ACHN (cell line): ENCODE measurements at regions not wholly inside any gene's neighbourhood (a gene's known extent, or its start where the extent isn't known, plus 50 kb on each side); places are given as distances from the start of the nearest gene placed in this dataset.
"Not testable (repeated sequence)": the region's sequence is repeated elsewhere in the genome, so short reads cannot be mapped to it uniquely, and the experiment has no call there.

Experiments used
- DNase-seq: peaks from one replicate; pipeline ENCODE4 v3.0.0-alpha.2; 2015
- in situ Hi-C: cut with HindIII; loops from 2 replicates; pipeline ENCODE4 v1.10.0; 2017; ENCODE audit warnings: low sequenced_read_pairs, low pct_ligation_motif_present, low pct_unique_long_range_greater_than_20kb

GRCh38 chr2:123768233-123768632, 256.9 kb upstream of the CNTNAP5 start:
- in situ Hi-C loops: no loop called here
- DNase-seq: no peak

- no peak for DNase-seq
- in situ Hi-C loops: no loop called here
Observed at GRCh38 chr2:123769001-123769400, 256.1 kb upstream of the CNTNAP5 start.

GRCh38 chr2:123770996-123771720, 253.9 kb upstream of the CNTNAP5 start:
- no peak for DNase-seq
- in situ Hi-C loops: no loop called here

- no peak for DNase-seq
- in situ Hi-C loops: no loop called here
Observed at GRCh38 chr2:123771928-123772632, 253.0 kb upstream of the CNTNAP5 start.

- in situ Hi-C loops: no loop called here
- no peak for DNase-seq
Observed at GRCh38 chr2:123777116-123777515, 248.0 kb upstream of the CNTNAP5 start.

GRCh38 chr2:123783164-123783563, 241.9 kb upstream of the CNTNAP5 start:
- DNase-seq: no peak
- in situ Hi-C loops: no loop called here

GRCh38 chr2:123785332-123785731, 239.8 kb upstream of the CNTNAP5 start:
- in situ Hi-C loops: no loop called here
- no peak for DNase-seq

GRCh38 chr2:123791207-123791606, 233.9 kb upstream of the CNTNAP5 start:
- in situ Hi-C loops: no loop called here
- no peak for DNase-seq

GRCh38 chr2:123791684-123792083, 233.4 kb upstream of the CNTNAP5 start:
- in situ Hi-C loops: no loop called here
- DNase-seq: no peak

- DNase-seq, in situ Hi-C loops: not testable (repeated sequence)
Observed at GRCh38 chr2:123804126-123804525, 221.0 kb upstream of the CNTNAP5 start.

- in situ Hi-C loops, DNase-seq: not testable (repeated sequence)
Observed at GRCh38 chr2:123805746-123806145, 219.3 kb upstream of the CNTNAP5 start.

- DNase-seq: no peak
- in situ Hi-C loops: no loop called here
Observed at GRCh38 chr2:123808243-123808642, 216.8 kb upstream of the CNTNAP5 start.

- in situ Hi-C loops: no loop called here
- DNase-seq: no peak
Observed at GRCh38 chr2:123811846-123812245, 213.2 kb upstream of the CNTNAP5 start.

GRCh38 chr2:123816203-123816602, 208.9 kb upstream of the CNTNAP5 start:
- in situ Hi-C loops: no loop called here

GRCh38 chr2:123816928-123817327, 208.2 kb upstream of the CNTNAP5 start:
- in situ Hi-C loops: no loop called here
- DNase-seq: no peak

More at GRCh38 chr2:123816203-123816602, 208.9 kb upstream of the CNTNAP5 start:
- no peak for DNase-seq

- DNase-seq: no peak
- in situ Hi-C loops: no loop called here
Observed at GRCh38 chr2:123826729-123827271, 198.3 kb upstream of the CNTNAP5 start.

GRCh38 chr2:123839326-123839725, 185.8 kb upstream of the CNTNAP5 start:
- no peak for DNase-seq
- in situ Hi-C loops: no loop called here

- no peak for DNase-seq
- in situ Hi-C loops: no loop called here
Observed at GRCh38 chr2:123840016-123840415, 185.1 kb upstream of the CNTNAP5 start.

- in situ Hi-C loops: no loop called here
- no peak for DNase-seq
Observed at GRCh38 chr2:123840574-123840973, 184.5 kb upstream of the CNTNAP5 start.

GRCh38 chr2:123851281-123851680, 173.8 kb upstream of the CNTNAP5 start:
- no peak for DNase-seq
- in situ Hi-C loops: no loop called here
